ENCODE measurements at regions not wholly inside any gene's neighbourhood (a gene's known extent, or its start where the extent isn't known, plus 50 kb on each side); places are given as distances from the start of the nearest gene placed in this dataset.

GRCh38 chr12:113683574-113683973, 211.9 kb upstream of the LHX5 start:
- peak; percentile 88 for DNase-seq

DNA sequence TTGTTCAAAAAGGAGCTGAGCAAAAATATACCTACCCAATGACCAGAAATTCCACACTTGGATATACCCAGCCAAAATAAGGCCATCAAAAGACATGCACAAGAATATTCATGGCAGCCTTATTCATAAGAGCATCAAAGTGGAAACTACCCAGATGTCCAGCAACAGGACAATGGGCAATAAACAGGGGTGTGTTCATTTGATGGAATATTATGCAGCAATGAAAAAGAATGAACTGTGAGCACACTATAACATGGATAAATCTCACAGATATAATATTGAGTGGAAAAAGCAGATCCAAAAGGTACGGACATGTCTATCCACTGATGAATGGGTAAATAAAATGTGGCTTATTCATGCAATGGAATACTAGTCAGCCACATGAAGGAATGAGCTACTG, 209.2 kb upstream of the LHX5 start:
- DNase-seq = no peak

- DNase-seq = no peak
These were observed 206.8 kb upstream of the LHX5 start for GRCh38 chr12:113678223-113679119.

DNA sequence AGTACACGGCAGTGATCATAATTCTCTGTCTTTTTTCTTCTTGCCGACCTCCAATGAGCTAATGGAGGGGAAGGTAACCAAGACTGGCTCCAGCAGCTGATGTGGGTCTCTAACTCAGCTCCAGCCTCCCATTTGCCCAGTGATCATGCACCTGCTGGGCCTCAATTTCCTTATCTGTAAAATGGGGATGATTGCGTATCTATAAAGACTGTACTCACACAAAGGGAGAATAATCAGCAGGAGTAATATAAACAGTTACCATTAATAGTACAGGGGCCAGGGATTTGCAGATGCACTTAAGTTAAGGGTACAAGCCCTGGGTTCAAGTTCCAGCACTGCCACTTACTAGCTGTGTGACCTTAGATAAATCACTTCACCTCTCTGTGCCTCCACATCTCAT, 204.9 kb upstream of the LHX5 start:
- no peak for DNase-seq

DNA sequence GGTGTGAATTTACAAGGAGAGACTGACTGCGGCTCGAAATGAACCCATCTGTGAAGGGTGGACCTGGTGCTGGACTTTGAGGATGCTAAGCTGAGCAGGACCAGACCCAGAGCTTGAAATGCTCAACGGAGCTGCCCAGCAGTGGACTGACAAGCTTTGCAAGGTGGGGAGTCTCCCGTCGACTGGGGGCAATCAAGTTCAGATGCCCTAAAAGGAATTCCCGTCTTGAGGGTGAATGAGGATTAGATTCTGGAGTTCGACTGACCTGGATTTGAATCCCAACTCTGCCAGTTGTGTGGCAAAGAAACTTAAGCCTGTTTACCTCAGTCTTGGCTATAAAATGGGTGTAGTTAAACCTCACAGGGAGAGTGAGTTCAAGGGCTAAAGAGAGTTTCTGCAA, 204.4 kb upstream of the LHX5 start:
- DNase-seq = no peak

- no peak for DNase-seq
These were observed 203.3 kb upstream of the LHX5 start for GRCh38 chr12:113674996-113675395.

DNA sequence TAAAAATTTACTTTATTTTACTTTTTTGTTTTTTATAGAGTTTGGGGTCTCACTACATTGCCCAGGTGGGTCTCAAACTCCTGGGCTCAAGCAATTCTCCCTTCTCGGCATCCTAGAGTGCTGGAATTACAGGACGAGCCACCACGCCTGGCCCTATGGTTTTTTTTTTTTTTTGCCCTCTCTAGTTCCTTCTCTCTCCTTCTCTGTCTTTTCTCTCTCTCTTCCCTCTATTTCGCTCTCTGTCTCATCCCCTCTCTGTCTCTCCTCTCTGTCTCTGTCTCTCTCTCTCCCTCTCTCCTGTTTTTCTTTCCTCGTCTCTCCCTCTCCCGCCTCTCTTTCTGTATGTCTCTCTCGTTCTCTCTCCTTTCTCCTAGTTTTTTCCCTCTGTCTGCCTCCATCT, 202.6 kb upstream of the LHX5 start:
- DNase-seq = no peak

GRCh38 chr12:113673458-113674238, 202.0 kb upstream of the LHX5 start:
- DNase-seq = no peak

DNA sequence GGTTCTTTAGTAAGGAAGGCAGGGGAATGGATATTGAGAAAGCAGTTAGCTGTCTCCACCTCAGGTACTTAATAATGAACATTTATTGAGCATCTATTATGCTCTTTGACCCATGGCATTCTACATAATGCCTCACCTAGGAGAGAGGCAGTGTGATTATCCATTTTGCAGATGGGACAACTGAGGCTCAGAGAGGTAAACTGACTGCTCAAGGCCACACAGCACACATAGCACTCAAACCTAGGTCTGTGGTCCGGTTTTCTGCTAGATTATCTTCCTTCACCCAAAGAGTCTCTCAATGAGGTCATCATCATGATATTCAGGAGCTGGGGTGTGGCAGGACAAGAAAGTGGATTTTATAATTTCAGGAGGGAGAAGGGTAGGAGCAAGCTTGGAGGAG, 199.1 kb upstream of the LHX5 start:
- DNase-seq = no peak

- DNase-seq = no peak
These were observed 196.1 kb upstream of the LHX5 start for GRCh38 chr12:113667676-113668356.

DNA sequence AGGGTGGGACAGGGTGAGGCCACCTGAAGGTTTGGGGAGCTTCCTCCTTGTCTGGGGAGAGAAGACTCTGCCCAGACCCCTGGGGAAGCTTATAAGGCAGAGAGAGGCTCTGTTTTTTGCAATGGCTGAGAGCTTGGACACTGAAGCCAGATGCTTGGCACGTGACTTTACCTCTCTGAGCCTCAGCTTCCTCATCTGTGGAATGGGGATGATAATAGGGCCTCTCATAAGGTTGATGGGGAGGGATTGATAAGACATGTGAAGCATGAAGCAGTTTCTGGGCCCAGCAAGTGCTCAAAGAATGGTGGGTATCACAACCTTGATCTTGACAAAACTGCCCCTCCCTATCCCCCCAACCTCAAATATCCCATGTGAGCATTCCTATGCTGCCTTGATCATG, 195.4 kb upstream of the LHX5 start:
- no peak for DNase-seq

- DNase-seq = no peak
These were observed 194.6 kb upstream of the LHX5 start for GRCh38 chr12:113666223-113666622.

GRCh38 chr12:113665457-113665856, 193.8 kb upstream of the LHX5 start:
- DNase-seq = no peak

DNA sequence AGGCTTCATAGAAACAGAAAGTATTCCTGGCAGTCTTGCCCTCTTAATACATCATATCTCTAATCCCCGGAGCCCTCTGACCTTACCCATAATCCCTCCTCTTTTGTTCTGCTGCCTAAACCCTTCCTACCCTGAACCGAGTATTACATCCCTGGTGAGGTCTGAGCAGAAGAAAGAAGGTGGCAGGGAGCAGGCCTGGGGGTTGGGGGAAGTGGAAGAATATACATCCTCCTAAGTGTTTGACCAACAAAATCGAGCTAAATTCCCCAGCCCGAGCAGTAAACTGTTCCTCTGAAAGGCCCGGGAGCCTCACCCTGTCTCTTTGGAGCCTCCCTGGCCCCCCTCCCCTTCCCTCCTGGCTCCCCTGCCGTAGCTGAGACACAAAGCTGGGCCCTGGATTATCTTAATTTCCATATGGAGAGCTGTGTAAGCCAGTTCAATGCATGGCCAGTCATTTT, 192.6 kb upstream of the LHX5 start:
- DNase-seq = no peak

DNA sequence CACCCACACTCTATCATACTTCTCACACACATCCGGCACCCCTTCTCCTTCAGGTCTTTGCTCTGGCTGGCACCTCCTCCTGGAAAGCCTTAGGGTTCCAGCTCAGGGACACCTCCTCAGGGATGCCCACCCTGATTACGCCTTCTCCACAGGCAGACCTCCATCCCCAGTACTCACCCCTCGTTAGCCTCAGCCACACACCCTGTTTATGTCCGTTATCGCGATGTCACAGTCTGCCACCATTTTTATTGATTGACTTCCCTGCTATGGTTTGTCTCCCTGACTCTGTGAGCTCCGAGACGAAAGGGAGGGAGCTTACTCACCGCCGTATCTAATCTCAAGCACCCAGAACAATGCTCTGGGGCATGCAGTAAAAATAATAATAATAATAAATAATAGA, 191.7 kb upstream of the LHX5 start:
- DNase-seq = no peak

- DNase-seq = no peak
These were observed 189.3 kb upstream of the LHX5 start for GRCh38 chr12:113660936-113661335.

DNA sequence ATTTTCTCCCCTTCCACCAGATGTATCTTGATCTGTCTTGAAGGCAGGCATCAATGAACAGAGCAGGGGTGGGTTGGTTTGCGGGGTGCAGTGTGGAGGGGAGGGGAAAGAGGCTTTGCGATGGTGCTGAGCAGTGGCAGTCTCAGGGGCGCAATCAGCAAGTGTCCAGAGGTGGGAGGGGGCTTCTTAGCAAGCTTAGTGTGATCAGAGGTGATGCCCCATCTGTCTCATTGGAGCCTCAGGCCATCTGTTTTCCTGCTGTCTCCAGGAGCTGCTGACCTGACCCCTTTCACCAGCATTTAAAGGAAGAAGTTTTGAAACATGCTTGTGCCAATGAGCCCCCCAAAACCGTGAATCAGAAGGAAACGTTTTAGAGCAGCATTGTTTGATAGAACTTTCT, 187.7 kb upstream of the LHX5 start:
- no peak for DNase-seq

DNA sequence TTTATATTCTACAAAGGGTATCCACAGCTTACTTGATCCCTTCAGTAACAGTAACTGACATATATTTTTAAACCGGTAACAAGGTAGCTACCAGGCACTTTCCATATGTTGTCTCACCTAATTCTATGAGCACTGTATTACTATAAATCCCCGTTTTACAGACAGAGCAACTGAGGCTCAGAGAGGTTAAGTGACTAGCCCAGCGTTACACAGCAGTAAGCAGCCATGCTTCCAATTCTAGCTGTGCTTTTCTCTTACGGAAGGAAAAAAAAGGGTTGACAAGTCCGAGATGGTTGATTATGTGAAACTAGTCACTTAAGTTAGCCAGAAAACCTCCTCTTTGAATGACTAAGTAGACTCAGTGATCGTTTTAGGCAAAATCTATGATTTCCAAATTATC, 187.3 kb upstream of the LHX5 start:
- no peak for DNase-seq

- no peak for DNase-seq
These were observed 186.5 kb upstream of the LHX5 start for GRCh38 chr12:113658006-113658655.

GRCh38 chr12:113655919-113656318, 184.2 kb upstream of the LHX5 start:
- no peak for DNase-seq

DNA sequence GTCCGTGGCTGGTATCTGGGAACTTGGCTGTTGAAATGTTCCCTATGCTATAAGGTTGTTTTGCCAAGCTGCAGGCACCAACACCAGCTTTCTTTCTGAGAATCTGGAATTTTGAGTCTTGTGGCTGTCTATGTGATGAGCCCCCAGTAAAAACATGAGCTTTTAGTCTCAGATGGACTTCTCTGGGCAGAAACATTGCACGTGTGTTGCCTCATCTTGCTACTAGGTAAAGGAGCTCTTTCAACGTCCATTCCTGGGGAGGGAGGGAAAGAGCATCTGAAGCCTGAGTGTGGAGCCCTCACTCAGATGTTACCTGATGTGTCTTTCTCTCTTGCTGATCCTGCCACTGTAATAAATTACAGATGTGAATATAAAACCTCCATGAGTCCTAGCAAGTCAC, 183.8 kb upstream of the LHX5 start:
- DNase-seq = no peak

DNA sequence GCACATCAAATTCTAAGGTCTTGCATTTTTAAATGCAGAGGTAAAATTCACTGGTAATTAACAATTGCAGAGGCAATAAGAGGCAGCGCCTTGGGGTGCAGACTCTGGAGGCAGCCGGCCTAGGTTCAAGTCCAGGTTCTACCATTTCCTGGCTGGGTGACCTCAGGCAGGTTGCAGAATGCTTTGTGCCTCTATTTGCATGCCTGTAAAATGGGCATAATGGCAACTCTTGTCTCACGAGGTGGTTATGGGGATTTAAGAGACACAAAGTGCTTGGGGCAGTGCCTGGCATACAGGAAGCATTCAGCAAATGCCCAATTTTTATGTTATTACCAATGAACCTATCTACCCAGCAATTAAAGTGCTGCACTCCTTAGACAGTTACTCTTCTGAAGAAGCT, 180.0 kb upstream of the LHX5 start:
- DNase-seq = no peak

GRCh38 chr12:113650476-113650875, 178.8 kb upstream of the LHX5 start:
- DNase-seq = no peak
